Anterior cingulate cortex (tissue), 58 donors: ENCODE measurements at regions not wholly inside any gene's neighbourhood (a gene's known extent, or its start where the extent isn't known, plus 50 kb on each side); places are given as distances from the start of the nearest gene placed in this dataset.
"Not testable (repeated sequence)": the region's sequence is repeated elsewhere in the genome, so short reads cannot be mapped to it uniquely, and the experiment has no call there.

ENCODE experiments used
- DNase-seq, 58 donors: peaks; one replicate each; lab custom pipeline; 2025; lab: John Stamatoyannopoulos, UW

DNA sequence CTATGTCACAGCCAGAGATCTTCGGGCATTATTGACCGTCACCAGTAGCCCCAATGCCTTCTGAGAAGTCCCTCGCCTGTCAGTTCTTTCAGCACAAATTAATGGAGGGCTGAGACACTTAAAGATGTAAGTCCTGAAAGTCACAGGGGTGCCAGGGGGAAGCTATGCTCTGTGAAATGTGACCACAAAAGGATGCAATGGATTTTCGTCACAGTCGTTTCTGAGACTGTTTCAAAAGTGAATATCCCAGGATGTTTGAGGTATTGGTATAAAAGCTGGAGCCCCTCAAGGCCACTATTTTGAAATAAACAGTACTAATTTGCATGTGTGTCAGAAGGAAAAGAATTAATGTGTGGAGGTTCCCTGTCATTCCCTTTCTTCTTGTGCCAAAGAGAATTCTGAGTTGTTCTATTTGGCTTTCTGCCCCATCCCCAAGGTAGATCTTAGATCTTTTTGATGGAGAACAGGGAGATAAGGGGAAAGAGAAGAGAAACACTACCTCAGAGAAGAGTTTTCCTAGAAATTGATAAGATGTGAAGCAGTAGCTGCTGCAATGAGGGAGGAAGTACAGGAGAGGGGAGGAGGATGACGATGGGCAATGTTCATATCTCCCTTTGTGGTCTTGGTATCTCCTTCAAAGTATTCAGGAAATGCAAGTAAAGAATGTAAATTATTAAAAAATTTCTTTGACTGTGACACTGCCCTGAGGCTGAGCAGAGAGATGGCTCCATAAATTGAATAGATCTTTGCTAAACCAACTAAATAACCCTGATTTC, 101.8 kb upstream of the NAP1L1 start:
- no peak for DNase-seq

DNA sequence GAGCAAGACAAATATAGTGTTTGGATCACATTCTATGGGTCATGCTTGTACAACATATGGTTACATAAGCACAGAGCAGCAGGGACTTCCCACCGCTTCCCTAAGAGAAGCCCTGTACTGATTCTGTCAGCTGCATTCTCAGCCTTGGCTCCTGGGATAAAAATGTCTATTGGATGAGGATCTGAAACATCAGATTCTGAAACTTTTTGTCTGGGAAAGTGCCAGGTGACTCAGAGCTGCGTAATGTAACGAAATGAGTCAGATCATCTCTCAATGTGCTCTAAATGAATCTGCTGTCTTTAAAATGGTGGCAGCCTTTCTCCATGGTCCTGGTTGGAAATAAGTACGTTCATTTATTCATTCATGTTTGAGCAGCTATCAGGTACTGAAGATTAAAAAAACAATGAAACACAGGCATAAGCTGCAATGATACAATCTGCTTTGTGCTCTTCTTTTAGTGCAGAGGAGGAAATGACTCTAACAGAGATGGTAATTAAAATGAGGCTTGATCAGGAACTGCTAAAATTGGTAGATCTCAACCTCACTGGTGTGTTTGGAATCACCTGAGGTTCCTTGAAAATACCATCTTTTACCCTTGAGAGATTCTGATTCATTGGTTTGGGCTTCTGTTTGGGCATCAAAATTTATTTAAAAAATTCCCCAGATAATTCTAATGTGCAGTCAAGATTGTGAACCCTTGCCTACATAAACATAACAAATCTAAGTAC, 99.1 kb upstream of the NAP1L1 start:
- DNase-seq = peak in 37 of 58 donors; percentile 1 to 71 (median 16)

DNA sequence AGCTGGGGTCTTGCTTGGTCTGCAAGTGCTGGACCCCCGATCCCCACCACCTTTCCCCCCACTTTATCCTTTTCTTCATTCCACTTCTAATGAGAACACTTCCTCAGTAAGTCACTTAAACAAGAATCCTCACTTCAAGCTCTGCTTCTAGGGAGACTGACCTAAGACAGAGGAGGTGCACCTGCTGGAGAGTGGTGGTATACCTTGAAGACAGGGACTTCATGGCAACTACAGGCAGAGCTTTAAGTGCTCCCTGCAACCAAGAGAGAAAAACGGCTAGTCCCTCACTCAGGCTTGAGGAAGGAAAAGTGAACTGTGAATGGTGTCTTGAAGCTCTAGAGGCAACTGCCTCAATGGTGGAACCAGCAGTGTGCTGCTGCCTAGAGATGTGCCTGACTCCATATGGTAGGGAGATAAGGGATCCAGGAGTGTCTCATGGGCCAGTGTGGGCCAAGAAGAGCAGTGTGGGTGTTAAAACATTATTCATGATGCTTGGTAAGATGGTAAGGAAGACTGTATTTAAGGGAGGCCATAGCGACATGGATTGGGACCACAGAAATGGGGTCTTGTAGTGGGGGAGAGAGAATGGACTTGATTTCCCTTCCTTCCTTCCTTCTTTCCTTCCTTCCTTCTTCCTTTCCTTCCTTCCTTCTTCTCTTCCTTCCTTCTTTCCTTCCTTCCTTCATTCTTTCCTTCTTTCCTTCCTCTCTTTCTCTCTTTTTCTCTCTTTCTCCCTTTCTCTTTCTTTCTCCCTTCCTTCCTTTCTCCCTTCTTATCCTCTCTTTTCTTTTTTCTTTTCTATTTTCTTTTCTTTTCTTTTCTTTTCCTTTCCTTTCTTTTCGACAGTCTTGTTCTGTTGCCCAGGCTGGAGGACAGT, 96.2 kb upstream of the NAP1L1 start:
- no peak for DNase-seq

DNA sequence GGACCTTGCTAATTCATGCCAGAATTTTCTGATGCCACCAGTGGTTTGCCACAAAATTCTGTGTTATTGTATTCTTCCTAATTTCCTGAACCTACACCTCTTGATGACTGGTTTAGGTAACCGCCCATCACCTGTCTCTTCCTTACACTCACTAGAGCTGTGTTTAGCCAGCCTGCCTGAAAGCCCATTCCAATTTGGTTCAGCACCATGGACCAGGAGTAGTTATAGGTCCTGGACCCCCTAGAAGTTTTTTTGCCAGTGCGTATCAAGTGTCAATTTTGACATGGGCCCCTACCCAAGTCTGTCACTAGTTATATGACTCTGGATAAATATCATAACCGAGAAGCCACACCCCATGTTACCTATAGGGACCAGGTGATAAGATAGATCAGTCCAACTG, 94.0 kb upstream of the NAP1L1 start:
- DNase-seq = no peak

DNA sequence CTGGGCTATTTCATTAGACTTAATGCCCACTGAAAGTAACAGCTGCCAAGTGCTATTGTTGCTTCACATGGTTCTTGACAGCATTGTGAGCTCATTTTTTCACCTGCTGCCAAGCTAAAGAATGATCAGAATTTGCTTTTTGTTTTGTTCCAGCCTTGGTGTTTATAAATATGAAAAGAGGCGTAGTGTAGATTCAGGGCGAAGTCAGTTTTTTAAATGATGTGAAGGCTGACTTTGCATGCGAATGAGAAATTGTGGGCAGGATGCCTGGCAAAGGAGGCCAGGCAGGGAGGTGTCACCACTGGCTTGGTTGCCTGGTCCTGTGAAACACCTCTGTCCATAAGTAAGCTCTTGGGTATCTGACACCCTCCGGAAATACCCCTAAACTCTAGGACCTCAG, 93.3 kb upstream of the NAP1L1 start:
- DNase-seq = peak in 1 of 58 donors; percentile 4

DNA sequence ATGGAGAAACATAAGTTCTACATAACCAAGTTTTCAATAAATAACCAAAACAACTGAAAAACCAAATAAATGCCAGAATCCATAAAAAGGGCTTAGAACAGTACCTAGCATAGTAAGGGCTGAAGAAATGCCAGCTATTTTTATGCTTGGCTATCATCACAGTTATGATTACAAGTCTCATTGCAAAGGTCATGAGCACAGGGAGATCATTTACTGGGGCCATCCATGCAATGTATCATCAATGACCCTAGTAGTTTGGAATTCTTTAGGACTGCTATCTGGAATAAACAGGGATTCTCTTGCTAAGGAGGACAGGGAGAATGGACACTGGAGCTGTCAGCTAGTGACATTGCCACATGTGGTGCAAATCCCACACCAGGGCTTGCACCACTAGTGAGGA, 92.5 kb upstream of the NAP1L1 start:
- no peak for DNase-seq

DNA sequence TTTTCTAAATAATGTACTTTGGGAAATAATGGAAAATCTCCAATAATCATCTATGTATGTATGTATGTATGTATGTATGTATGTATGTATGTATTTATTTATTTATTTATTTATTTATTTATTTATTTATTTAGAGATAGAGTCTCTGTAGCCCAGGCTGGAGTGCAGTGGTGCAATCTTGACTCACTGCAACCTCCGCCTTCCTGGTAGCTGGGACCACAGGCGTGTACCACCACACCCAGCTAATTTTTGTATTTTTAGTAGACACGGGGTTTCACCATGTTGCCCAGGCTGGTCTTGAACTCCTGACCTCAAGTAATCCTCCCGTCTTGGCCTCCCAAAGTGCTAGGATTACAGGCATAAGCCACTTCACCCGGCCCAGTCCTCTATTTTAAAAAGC, 91.5 kb upstream of the NAP1L1 start:
- DNase-seq = not testable (repeated sequence)

DNA sequence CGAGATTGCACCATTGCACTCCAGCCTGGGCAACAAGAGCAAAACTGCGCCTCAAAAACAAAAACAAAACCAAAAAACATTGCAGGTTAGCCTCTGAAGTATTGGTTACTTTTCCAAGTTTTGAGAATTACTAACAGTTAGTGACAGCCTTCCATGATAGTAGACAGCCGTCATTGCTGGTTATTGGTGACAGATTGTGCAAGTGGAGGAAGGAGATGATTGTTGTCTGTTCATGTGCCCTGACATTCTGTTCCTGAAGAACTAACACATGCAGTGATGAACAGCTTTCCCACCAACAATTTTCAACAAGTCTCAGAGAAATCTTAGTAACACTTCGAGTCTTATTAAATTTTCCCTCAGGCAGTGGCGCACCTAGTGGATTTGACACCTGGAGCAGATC, 89.3 kb upstream of the NAP1L1 start:
- no peak for DNase-seq

DNA sequence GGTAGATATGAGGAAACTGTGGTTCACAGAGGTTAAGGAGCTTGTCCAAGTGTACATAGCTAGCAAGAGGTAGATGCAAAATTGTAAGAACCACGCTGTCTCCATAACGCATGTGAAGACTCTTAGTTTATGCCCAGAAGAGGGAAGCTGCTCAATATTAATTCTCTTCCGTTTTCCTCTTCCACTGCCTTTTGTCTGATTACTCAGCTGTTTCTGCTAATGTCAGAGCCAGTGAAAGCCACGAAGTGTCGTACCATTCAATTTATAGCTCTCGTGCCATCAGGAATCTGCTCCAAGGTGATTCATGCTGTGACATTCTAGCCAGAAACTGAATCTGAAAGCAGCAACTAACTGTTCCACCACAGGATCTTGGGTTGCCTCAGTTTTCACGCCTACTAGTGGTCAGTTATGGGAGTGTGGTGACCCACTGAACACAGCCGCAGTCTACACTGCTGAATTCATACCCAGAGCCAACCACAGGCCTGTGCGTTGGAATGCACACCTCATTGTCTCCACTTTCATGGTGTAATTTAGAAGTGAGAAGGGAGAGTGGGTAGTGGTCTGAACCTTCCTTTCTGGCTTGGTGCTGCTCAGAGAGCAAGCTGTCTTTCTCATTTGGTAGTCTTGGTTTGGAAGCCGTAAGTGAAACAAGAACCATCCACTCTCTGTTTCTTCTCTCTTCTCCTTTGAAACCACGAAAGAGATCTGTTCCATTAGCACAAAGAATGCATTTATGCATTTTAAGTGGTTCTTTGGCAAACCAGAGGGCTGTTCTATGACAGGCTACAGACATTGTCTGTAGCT, 74.2 kb upstream of the NAP1L1 start:
- DNase-seq = peak in 33 of 58 donors; percentile 2 to 66 (median 17)

DNA sequence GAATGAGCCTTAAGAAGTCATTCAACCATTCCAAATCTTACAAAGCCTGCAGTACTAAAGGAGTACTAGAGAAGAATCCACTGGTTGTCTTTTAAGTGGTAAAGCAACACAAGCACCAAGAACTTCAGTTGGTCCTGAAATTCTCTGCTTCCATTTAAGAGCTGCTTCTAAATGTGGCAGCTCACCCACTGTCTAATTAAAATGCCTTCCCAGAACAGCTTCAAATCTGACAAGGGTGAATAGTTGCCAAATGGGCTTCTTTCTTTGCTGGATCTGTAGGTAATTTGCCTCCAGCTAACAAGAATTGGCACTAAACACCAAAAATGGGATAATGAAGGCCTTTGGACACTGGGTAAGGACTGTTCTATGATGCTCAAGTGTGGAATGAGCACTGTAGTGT, 72.2 kb upstream of the NAP1L1 start:
- peak in 2 of 58 donors; percentile 28 to 32 for DNase-seq

DNA sequence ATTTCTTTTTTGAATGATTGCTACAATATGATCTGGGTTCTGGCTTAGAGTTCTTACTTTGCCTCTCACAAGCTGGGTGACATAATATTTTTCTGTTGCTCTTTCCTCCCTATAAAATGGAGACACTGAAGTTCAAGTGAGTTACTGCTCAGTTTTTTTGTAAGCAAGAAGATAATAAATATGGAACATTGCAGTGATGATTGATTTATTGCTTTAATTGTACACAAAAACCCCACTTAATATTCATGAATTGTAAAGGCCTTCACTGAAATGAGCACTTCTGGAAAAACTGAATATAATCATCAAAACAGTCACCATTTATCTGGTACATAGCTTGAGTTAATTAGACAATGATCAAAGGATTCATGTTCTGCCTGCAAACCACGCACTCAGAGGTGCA, 71.8 kb upstream of the NAP1L1 start:
- DNase-seq = no peak

DNA sequence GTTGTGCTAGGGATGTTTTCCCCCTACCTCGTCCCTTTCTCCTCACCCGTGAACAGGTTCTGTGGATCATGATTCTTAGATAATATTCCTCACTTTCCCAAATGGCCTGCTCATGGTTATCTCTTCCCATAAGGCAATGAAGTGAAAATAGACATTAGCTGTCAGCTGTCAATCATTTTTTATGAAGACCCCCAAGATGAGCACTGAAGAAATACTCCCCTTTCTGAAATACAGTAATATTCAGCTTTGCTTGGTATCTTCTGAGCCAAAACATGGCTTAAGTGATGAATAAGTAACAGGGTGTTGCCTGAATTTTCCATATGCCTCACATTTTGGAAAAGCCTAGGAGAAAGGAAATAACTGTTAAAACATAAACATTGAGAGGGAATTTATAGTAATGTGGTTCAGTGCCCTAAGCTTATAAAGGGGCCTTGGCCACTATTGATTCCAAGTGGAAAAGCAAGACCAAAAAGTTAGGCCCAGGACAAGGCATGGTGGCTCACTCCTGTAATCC, 70.7 kb upstream of the NAP1L1 start:
- no peak for DNase-seq

DNA sequence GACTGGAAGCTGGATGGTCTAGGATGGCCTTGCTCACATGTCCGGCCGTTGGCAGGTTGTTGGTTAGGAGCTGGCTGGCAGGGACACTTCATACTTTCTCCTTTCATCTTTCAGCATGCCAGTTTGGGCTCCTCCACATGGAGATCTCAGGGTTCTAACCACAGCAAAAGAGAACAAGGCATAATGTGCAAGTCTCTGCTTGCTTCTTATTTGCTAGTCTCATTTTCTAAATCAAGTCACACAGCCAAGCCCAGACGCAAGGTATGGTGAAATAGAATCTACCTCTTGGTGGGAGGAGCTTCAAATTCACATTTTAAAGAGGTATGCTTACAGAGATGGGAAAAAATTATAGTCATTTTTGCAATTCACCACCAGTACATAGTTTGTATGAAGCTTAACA, 69.1 kb upstream of the NAP1L1 start:
- DNase-seq = no peak

DNA sequence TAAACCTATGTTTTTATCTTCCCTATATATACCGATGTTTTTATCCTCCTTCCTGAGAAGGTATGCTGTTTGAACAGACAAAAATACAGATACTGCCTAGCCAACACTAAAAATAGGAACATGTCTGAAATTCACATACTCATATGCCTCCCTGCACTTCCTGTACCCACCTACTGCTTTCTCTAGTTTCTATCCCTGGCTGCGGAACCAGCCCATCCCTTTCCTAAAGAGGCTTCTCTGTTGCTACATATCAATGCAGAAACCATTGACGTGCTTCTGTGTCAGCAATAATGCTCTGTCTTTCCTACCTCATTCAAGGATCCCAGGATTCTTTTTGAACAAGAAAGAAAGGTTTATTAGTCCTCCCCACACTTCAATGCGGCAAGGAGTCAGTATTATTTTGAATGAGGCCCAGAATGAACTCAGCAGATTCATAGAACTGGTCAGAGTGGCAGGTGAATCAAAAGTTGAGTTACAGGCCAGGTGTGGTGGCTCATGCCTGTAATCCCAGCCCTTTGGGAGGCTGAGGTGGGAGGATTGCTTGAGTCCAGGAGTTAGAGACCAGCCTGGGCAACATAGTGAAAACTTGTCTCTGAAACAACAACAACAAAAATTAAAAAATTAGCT, 67.8 kb upstream of the NAP1L1 start:
- DNase-seq = peak in 10 of 58 donors; percentile 2 to 49 (median 13)

DNA sequence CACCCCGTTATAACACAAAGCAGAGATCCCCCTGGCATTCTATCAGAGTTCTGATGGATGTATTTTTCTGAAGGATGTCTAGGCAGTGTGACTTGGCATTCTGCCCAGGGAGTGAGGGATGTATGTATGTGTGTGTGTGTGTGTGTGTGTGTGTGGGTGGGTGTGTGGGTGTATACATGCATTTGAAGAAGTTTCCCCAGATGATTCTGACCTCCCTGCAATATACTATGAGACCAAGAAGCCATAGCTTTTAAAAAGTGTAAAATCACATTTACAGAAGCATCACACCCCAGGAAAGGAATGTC, 59.7 kb upstream of the NAP1L1 start:
- peak in 2 of 58 donors; percentile 6 to 31 for DNase-seq

DNA sequence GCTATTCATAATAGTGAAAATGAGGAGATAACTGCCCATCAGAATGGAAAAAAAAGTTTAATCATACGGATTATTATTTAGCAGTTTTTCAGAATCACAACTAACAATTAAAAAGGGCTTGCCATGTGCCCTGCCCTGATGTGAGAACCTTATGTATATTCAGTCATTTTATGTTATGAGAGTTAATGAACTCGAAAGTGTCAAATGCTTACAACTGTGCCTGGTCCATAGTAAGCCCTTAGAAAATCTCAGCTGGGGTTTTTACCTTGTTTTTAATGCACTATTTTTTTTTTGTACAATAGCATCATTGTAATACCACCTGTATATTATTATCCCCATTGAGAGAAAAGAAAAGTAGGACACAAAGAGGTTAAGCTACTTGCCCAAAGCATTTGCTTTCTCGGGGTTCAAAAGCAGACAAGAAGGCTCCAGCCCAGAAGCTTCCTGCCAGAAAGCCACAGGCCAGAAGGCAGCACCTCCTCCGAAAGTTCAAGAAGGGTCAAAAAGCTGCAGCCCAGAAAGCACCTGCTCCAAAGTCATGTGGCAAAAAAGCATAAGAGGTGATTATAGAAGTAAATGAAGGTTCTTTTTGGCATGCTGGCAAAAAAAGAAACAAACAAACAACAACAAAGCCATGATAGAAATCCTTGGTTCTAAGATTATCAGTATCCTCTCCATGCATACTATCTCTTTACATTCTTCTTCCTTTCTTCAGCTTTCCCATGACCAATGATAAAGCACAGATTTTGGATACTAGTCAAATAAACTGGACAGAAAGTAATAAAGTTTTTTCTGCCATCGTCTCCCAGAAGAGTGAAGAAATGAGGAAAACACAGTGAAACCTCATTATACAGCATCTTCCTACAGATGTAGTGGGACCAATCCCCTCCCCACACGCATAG, 59.1 kb upstream of the NAP1L1 start:
- DNase-seq = no peak

DNA sequence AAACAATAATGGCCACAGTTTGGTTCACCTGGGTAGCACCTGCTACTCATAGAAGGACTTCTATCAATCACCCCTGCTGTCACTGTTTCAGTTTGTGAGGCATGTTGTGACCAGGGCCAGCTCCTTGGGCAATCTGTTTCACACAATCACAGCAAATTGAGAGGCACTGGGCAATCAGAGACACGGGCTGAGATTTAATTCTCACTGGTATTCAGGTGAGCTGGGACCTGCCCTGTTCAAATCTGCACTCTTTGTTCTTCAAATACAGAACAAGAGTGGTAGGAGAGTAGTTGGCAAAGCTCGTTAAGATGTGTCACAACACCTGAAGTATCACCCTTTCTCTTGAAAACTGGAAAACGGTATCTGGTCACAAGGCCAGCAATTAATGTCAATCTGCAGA, 57.8 kb upstream of the NAP1L1 start:
- no peak for DNase-seq

DNA sequence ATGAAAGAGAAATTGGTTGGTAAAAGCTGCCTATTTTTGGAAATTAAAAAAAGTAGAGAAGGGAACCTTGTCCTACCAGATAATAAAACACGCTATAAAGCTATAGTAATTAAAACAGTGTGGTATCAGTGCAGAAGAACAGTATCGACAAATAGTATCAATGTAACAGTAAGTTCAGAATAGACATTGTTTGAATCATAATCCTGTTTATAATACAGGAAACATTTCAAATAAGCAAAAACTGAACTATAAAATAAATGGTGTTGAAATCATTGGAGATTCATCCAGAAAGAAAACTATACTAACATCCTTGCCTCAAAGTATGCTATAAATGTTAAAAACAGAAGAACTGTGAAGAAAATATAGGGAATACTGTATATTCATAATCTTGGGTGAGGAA, 54.2 kb upstream of the NAP1L1 start:
- no peak for DNase-seq

DNA sequence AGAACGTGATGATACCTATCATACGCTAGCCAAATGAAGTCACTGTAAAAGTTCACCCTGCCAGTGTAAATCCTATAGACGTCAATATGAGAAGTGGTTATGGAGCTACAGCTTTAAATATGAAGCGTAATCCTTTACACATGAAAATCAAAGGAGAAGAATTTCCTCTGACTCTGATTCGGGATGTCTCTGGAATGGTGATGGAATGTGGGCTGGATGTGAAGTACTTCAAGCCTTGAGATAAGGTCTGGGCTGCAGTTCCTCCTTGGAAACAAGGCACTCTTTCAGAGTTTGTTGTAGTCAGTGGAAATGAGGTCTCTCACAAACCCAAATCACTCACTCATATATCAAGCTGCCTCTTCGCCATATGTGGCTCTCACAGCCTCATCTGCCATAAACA, 53.1 kb upstream of the NAP1L1 start:
- DNase-seq = no peak
